Pancreas (tissue), 10 donors: ENCODE measurements at regions not wholly inside any gene's neighbourhood (a gene's known extent, or its start where the extent isn't known, plus 50 kb on each side); places are given as distances from the start of the nearest gene placed in this dataset.
A peak's percentile ranks its signal among the peaks of the same experiment; 100 is the strongest.
"Not testable (repeated sequence)": the region's sequence is repeated elsewhere in the genome, so short reads cannot be mapped to it uniquely, and the experiment has no call there.

Experiments
- ATAC-seq, 4 donors: fragments of 200-7000 bp; cut with Tn5 transposase; one replicate each; pipeline versions ENCODE4 v1.8.0 to v1.9.1; 2020; ENCODE audit warnings: mild to moderate bottlenecking in 4 of 4, moderate library complexity in 4 of 4
- DNase-seq, 6 donors: peaks; one replicate each; pipeline ENCODE4 v3.0.0-alpha.2; 2020
- FAIRE-seq: peaks from 2 replicates; lab custom pipeline; 2012; peaks lifted over from hg19 to GRCh38; lab: Jason Lieb, UNC
- H3K27ac ChIP-seq, 4 donors: fragments of 200-600 bp; sonication (generic); 1 replicate in 3 of 4; 2 replicates in 1 of 4; pipeline versions ENCODE4 v1.5.0 to v1.8.0; 2020
- H3K27me3 ChIP-seq, 4 donors: fragments of 200-600 bp; one replicate each; pipeline ENCODE4 v1.8.0; 2021
- H3K36me3 ChIP-seq, 3 donors: fragments of 200-600 bp; sonication (generic) in 1 of 3; one replicate each; pipeline versions ENCODE4 v1.5.0 to v1.8.0; 2020 to 2021
- H3K4me1 ChIP-seq, 3 donors: fragments of 200-600 bp; one replicate each; pipeline ENCODE4 v1.8.0; 2021
- H3K4me3 ChIP-seq, 4 donors: fragments of 200-600 bp; sonication (generic) in 2 of 4; one replicate each; pipeline versions ENCODE4 v1.5.0 to v1.8.0; 2020 to 2021
- H3K9me3 ChIP-seq, 4 donors: fragments of 200-600 bp; one replicate each; pipeline ENCODE4 v1.8.0; 2021
- WGBS, 2 donors: extraction: QIAGEN DNeasy Blood & Tissue Kit; methylation state at CpG; one replicate each; pipeline ENCODE4 v1.1.7; 2013; 5-methylcytosine and 5-hydroxymethylcytosine counted together
- intact Hi-C, 3 donors: fragments of 100-400 bp; cut with DNase I; formaldehyde crosslinking; loops; one replicate each; pipeline versions ENCODE4 v1.11.1 to v1.14.2; 2022
- TF ChIP-seq, protein P1 (sequence below), 4 donors: fragments of 200-600 bp; sonication (generic) in 3 of 4; IDR thresholded peaks; one replicate each; pipeline versions ENCODE4 v1.5.0 to v1.8.0; 2021; ENCODE audit warnings: antibody characterized with exemption in 4 of 4
- donor health status: healthy with polysubstance abuse.
- donor health status: DM: no; HTN: no; CAD: no; lungs with moderate emphysema.
- donor health status: DM: no; HTN: no; CAD: no.
- donor health status: control.
- donor health status: control.
- donor health status: Bipolar disorder and iron deficiency.
- donor health status: DM: yes; HTN: yes; CAD: no.
- donor health status: DM: no; HTN: no; CAD: no.
- donor health status: DM: no; HTN: no; CAD: no.
- donor health status: DM: yes; HTN: yes; CAD: no.

DNA sequence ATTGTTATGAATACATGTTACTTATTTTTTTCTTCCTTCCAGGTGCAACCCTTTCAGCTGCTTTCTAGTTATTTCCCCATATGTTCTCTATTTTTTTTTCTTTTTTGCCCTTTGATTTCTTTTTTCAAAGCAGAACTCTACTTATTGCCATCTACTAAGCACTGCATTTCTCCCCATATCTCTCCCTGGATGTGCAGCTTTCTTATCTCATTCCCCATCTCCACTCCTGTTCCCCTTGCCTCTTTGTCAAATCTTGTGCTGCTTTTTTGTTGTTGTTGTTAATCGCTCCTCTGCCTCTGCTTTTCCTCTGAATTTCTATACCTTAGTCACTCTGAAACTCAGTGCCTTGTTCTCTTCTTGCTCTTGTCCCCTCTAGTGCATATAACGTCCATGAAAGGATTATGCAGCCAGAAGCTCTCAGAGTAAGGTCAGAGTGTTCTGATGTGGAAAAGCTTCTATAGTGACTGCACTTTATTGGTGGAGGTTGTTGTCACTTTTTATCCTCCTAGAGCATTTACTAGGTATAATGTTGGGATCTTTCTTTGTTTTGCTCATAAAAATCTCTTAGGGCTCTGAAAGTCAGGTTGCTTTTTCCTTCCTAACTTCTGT lies 51.1 kb upstream of the JADE1 start:
- H3K9me3 ChIP-seq: no peaks in the 10 kb centered on the region
- H3K27ac ChIP-seq: no peak overlapping the region
- whole genome bisulfite sequencing, 2 donors: 74 to 80% methylated on average over 2 of the region's 2 CpGs
- peaks cover 0 to 2% (median 0%) of the 10 kb centered on the region in 3 donors for H3K4me1 ChIP-seq
- intact Hi-C loops: no loop called here
- TF ChIP-seq, protein P1, sequence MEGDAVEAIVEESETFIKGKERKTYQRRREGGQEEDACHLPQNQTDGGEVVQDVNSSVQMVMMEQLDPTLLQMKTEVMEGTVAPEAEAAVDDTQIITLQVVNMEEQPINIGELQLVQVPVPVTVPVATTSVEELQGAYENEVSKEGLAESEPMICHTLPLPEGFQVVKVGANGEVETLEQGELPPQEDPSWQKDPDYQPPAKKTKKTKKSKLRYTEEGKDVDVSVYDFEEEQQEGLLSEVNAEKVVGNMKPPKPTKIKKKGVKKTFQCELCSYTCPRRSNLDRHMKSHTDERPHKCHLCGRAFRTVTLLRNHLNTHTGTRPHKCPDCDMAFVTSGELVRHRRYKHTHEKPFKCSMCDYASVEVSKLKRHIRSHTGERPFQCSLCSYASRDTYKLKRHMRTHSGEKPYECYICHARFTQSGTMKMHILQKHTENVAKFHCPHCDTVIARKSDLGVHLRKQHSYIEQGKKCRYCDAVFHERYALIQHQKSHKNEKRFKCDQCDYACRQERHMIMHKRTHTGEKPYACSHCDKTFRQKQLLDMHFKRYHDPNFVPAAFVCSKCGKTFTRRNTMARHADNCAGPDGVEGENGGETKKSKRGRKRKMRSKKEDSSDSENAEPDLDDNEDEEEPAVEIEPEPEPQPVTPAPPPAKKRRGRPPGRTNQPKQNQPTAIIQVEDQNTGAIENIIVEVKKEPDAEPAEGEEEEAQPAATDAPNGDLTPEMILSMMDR (IDR thresholded peaks at IDR 0.05): no peak
- no peak for DNase-seq
- no peaks in the 10 kb centered on the region for H3K36me3 ChIP-seq
- FAIRE-seq: no peak
- no peak for ATAC-seq
- no peaks in the 10 kb centered on the region for H3K27me3 ChIP-seq
- H3K4me3 ChIP-seq: no peak overlapping the region

DNA sequence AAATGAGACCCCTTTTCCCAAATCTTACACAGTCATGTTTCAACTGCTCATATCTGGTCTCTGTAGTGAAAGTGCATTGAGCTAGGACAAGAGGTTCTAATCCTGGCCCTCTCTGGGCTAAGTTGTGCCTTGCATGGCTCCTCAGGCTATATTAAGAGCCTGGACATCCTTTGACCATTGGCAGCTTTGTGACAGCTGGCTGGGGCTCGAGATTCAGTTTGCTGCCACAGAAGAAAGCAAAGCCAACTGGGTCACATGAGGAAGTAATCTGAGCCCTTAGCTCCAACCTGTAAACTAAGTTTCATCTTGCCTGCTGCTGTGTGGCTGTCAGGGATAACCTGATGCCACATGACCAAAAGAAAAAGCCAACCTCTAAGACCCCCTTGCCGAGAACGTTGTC lies 51.8 kb upstream of the JADE1 start:
- Histone ChIP-seq H3K27me3 (no peaks in the 10 kb centered on the region), H3K27ac (no peak overlapping the region), H3K9me3 (no peaks in the 10 kb centered on the region), H3K36me3 (no peaks in the 10 kb centered on the region), H3K4me3 (no peak overlapping the region), H3K4me1 (peaks cover 0 to 2% (median 0%) of the 10 kb centered on the region in 3 donors)
- intact Hi-C loops: no loop called here
- TF ChIP-seq, protein P1 (IDR thresholded peaks at IDR 0.05): no peak
- peak in 4 of 6 donors; percentile 19 to 48 (median 34) for DNase-seq
- WGBS, 2 donors: 18 to 19% methylated on average over 3 of the region's 3 CpGs
- peak; percentile 72 to 93 (median 80) for ATAC-seq
- FAIRE-seq: no peak

DNA sequence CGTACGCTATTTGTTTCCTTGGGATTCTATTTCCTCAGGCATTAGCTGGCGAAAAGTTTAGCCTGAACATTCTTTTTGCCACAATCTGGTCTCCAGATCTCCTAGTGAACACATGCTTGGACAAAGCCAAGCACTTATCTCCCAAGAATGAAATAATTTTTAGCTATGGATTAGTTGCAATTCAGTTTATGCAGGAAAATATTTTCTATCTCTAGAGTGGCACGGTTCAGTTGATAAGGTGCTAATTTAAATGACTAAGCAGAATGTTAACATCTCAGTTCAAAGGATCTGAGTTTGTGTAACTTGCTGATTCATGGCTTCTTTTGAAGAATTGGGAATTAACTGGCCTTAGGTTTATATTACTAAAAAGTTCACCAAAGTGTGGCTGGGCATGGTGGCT lies 58.1 kb upstream of the JADE1 start:
- intact Hi-C loops: no loop called here
- 75 to 77% methylated on average over 4 of the region's 4 CpGs for WGBS, 2 donors
- no peak overlapping the region for H3K4me3 ChIP-seq
- no peaks in the 10 kb centered on the region for H3K9me3 ChIP-seq
- no peaks in the 10 kb centered on the region for H3K4me1 ChIP-seq
- no peak for ATAC-seq
- TF ChIP-seq, protein P1 (IDR thresholded peaks at IDR 0.05): no peak
- H3K27me3 ChIP-seq: no peaks in the 10 kb centered on the region
- no peak overlapping the region for H3K27ac ChIP-seq
- no peak for DNase-seq
- H3K36me3 ChIP-seq: no peaks in the 10 kb centered on the region
- FAIRE-seq: no peak

DNA sequence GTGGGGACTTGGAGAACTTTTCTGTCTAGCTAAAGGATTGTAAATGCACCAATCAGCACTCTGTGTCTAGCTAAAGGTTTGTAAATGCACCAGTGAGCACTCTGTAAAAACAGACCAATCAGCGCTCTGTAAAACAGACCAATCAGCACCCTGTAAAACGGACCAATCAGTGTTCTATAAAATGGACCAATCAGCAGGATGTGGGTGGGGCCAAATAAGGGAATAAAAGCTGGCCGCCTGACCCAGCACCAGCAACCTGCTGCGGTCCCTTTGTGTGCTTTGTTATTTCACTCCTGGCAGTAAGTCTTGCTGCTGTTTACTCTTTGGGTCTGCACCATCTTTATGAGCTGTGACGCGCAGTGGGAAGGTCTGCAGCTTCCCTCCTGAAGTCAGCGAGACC lies 67.8 kb upstream of the JADE1 start:
- ATAC-seq, H3K36me3 ChIP-seq, FAIRE-seq, intact Hi-C loops, H3K9me3 ChIP-seq, H3K4me3 ChIP-seq, DNase-seq, H3K4me1 ChIP-seq, H3K27ac ChIP-seq, H3K27me3 ChIP-seq: not testable (repeated sequence)
- 87 to 92% methylated on average over 7 of the region's 7 CpGs for WGBS, 2 donors

DNA sequence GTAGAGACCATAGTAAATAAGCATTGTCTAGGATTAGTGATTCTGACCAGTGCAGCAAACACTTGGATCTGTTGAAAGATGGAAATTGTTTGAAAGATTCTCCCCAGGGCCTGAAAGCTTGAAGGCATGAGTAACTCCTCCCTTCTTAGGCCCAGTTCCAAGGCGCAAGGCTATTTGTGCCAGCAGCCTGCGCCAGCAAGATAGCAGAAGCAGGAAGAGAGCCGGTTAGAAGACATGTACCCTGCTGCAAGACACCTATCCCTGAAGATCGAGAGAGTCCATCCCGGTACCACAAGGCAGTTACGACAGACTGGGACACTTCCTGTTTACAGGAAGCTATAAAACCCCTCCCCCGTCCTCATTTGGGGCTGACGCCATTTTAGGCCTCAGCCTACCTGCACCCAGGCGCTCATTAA lies 72.4 kb upstream of the JADE1 start:
- Histone ChIP-seq H3K27ac (no peak overlapping the region), H3K36me3 (no peaks in the 10 kb centered on the region), H3K9me3 (no peaks in the 10 kb centered on the region), H3K4me1 (no peaks in the 10 kb centered on the region), H3K27me3 (no peaks in the 10 kb centered on the region), H3K4me3 (no peak overlapping the region)
- peak in 5 of 6 donors; percentile 42 to 69 (median 58) for DNase-seq
- intact Hi-C loops: no loop called here
- TF ChIP-seq, protein P1 (IDR thresholded peaks at IDR 0.05): no peak
- WGBS, 2 donors: 57 to 59% methylated on average over 9 of the region's 9 CpGs
- FAIRE-seq: no peak
- ATAC-seq: peak; percentile 78 to 89 (median 82)
